Colonic mucosa (tissue), 4 donors: ENCODE measurements at regions not wholly inside any gene's neighbourhood (a gene's known extent, or its start where the extent isn't known, plus 50 kb on each side); places are given as distances from the start of the nearest gene placed in this dataset.

Source experiments
- DNase-seq: peaks from one replicate; pipeline ENCODE4 v3.0.0-alpha.2; 2020
- H3K27ac ChIP-seq: fragments of 200-600 bp; one replicate; pipeline ENCODE4 v1.8.0; 2021
- H3K27me3 ChIP-seq: fragments of 200-600 bp; one replicate; pipeline ENCODE4 v1.8.0; 2021
- H3K36me3 ChIP-seq: fragments of 200-600 bp; one replicate; pipeline ENCODE4 v1.8.0; 2021
- H3K4me1 ChIP-seq: fragments of 200-600 bp; one replicate; pipeline ENCODE4 v1.8.0; 2021; ENCODE audit warnings: mild to moderate bottlenecking
- H3K4me3 ChIP-seq: fragments of 200-600 bp; one replicate; pipeline ENCODE4 v1.8.0; 2021
- H3K9ac ChIP-seq, 2 donors: one replicate each; pipeline ENCODE4 v1.7.0; 2013; ENCODE audit warnings: control low read depth in 2 of 2, low read depth in 2 of 2, low read length in 2 of 2
- H3K9me3 ChIP-seq: fragments of 200-600 bp; one replicate; pipeline ENCODE4 v1.8.0; 2021
- intact Hi-C: fragments of 100-400 bp; cut with DNase I; formaldehyde crosslinking; loops from one replicate; pipeline ENCODE4 v1.14.1; 2022
- TF ChIP-seq, protein P1 (sequence below): fragments of 200-600 bp; IDR thresholded peaks from one replicate; pipeline ENCODE4 v1.8.0; 2022; ENCODE audit warnings: antibody characterized with exemption, mild to moderate bottlenecking
- donor health status: healthy.
- donor health status: DM: no; HTN: no; CAD: no.
- donor health status: DM: no; HTN: no; CAD: no.

DNA sequence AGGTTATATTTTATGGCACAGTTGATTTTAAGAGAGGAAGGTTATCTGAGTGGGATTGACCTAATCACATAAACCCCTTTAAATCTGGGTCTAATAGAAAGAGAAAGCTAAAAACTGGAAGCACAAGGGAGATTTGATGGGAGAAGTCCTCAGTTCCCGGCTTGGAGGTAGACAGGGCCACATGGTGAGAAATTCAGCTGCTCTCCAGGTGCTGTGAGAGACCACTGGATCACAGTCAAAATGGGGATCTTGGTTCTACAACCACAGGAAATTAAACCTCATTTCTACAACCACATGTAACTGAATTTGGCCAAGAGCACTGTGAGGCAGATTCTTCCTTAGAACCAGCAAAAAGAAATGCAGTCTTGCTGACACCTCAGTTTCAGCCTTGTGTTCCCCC lies 2352.7 kb downstream of the MAT2B start:
- H3K9me3 ChIP-seq, result no peaks in the 10 kb centered on the region
- no peaks in the 10 kb centered on the region for H3K4me1 ChIP-seq
- no peak for DNase-seq
- TF ChIP-seq, protein P1, sequence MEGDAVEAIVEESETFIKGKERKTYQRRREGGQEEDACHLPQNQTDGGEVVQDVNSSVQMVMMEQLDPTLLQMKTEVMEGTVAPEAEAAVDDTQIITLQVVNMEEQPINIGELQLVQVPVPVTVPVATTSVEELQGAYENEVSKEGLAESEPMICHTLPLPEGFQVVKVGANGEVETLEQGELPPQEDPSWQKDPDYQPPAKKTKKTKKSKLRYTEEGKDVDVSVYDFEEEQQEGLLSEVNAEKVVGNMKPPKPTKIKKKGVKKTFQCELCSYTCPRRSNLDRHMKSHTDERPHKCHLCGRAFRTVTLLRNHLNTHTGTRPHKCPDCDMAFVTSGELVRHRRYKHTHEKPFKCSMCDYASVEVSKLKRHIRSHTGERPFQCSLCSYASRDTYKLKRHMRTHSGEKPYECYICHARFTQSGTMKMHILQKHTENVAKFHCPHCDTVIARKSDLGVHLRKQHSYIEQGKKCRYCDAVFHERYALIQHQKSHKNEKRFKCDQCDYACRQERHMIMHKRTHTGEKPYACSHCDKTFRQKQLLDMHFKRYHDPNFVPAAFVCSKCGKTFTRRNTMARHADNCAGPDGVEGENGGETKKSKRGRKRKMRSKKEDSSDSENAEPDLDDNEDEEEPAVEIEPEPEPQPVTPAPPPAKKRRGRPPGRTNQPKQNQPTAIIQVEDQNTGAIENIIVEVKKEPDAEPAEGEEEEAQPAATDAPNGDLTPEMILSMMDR, result no peak
- intact Hi-C loops, result no loop called here
- no peak overlapping the region for H3K27ac ChIP-seq
- no peaks in the 10 kb centered on the region for H3K36me3 ChIP-seq
- no peak overlapping the region for H3K4me3 ChIP-seq
- H3K27me3 ChIP-seq, result no peaks in the 10 kb centered on the region
- no peak overlapping the region for H3K9ac ChIP-seq

DNA sequence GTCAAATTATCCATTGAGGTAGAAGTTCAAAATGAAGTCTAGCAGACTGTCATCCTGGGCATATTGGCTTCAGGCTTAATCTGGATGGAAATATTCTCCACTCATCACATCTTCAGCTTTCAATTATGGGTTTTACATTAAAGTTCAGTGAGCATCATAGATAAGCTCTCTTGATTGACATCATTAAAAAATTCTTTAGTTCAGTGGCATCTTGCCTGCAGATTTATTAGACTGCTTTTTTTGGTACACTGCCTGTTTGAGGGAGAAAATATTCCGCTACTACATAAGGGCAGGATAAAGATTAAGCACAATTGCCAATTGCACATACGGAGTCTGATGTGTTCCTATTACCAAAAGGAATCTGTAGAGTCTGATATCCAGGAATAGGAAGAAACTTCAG lies 2353.8 kb downstream of the MAT2B start:
- DNase-seq, result no peak
- H3K9me3 ChIP-seq, result no peaks in the 10 kb centered on the region
- intact Hi-C loops, result no loop called here

DNA sequence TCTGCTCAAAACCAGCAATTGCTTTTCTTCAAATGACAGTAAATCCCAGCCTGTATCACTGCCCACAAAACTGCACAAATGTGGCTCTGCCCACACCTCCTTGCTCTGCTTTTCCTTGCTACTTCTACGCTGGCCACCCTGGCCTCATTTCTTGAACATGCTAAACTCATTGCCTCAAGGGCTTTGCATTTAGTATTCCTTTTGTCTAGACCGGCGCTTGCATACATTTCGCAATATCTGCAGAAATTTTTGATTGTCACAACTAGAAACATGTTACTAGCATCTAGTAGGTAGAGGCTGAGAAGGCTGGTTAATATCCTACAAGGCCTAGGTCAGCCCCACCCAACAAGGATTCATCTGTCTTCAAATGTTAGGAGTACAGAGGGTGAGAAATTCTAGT lies 2357.8 kb downstream of the MAT2B start:
- TF ChIP-seq, protein P1, result no peak
- Histone ChIP-seq H3K27me3 (no peaks in the 10 kb centered on the region), H3K4me3 (no peak overlapping the region), H3K36me3 (no peaks in the 10 kb centered on the region), H3K27ac (no peak overlapping the region), H3K9me3 (no peaks in the 10 kb centered on the region), H3K9ac (no peak overlapping the region), H3K4me1 (no peaks in the 10 kb centered on the region)
- intact Hi-C loops, result no loop called here
- DNase-seq, result no peak

More for the DNA sequence above, 2353.8 kb downstream of the MAT2B start:
- Histone ChIP-seq H3K4me1 (no peaks in the 10 kb centered on the region), H3K4me3 (no peak overlapping the region), H3K9ac (no peak overlapping the region), H3K27me3 (no peaks in the 10 kb centered on the region), H3K36me3 (no peaks in the 10 kb centered on the region), H3K27ac (no peak overlapping the region)
- TF ChIP-seq, protein P1, result no peak

DNA sequence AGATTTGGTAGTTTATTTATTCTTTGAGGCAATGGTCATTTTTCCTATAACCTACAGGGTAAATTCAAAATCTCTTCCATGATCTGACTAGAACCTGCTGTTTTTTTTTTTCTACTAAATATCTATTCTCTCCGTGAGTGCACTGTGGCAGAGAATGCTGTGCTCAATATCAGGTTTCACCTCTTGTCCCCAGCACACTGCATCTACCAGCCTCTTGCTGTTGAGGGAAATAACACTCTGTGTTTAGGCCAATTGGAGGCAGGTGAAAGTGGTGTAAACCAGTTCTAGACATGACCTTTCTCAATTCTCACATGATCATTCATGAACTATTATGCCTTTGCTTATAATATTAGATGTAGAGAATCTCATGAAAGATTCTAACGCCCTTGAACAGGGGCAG lies 2365.9 kb downstream of the MAT2B start:
- Histone ChIP-seq H3K4me3 (no peak overlapping the region), H3K27me3 (no peaks in the 10 kb centered on the region), H3K27ac (no peak overlapping the region), H3K9ac (no peak overlapping the region), H3K36me3 (no peaks in the 10 kb centered on the region), H3K4me1 (no peaks in the 10 kb centered on the region), H3K9me3 (no peaks in the 10 kb centered on the region)
- TF ChIP-seq, protein P1, result no peak
- DNase-seq, result no peak
- intact Hi-C loops, result no loop called here

DNA sequence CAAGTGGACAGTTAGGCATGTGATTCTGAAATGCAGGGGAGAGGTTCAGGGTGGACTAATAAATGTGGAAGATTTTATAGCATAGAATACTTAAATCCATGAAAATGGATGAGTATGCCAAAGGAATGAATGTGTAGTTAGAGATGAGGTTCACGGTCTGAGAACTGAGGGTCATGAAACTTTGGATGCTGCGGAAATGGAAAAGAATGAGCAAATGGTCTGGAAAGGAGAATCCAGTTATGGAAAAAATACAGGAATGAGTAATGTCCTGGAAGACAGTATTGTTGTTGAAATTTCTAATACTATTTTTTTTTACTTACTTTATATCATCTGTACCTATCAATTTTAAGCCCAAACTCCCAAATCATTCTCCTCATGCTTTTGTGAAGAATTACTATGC lies 2369.4 kb downstream of the MAT2B start:
- no peaks in the 10 kb centered on the region for H3K4me1 ChIP-seq
- intact Hi-C loops, result no loop called here
- no peak overlapping the region for H3K9ac ChIP-seq
- no peaks in the 10 kb centered on the region for H3K27me3 ChIP-seq
- H3K36me3 ChIP-seq, result no peaks in the 10 kb centered on the region
- no peak overlapping the region for H3K27ac ChIP-seq
- no peak for DNase-seq
- TF ChIP-seq, protein P1, result no peak
- H3K9me3 ChIP-seq, result no peaks in the 10 kb centered on the region
- no peak overlapping the region for H3K4me3 ChIP-seq

DNA sequence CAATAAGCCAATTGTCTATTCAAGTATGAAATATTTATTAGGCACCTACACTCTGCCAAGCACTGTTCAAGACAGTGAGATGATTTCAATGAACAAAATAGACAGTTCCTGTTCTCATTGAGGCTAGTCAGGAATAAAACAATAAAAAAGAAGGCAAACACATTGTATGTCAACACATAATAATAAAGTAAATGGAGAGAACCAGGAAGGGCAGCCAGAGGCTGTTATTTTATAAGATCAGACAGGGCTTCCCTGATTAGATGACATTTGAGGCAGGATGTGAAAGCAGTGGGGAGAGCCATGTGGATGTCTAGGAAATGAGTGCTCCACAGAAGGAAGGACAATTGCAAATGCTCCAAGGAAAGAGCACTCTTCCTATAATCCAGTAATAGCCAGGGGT lies 2371.1 kb downstream of the MAT2B start:
- H3K9me3 ChIP-seq, result no peaks in the 10 kb centered on the region
- TF ChIP-seq, protein P1, result no peak
- no peaks in the 10 kb centered on the region for H3K36me3 ChIP-seq
- no peak overlapping the region for H3K27ac ChIP-seq
- intact Hi-C loops, result no loop called here
- no peaks in the 10 kb centered on the region for H3K27me3 ChIP-seq
- H3K4me3 ChIP-seq, result no peak overlapping the region
- DNase-seq, result no peak
- H3K9ac ChIP-seq, result no peak overlapping the region
- no peaks in the 10 kb centered on the region for H3K4me1 ChIP-seq
